Testis (tissue), 2 donors: ENCODE measurements at regions not wholly inside any gene's neighbourhood (a gene's known extent, or its start where the extent isn't known, plus 50 kb on each side); places are given as distances from the start of the nearest gene placed in this dataset.
"Not testable (repeated sequence)": the region's sequence is repeated elsewhere in the genome, so short reads cannot be mapped to it uniquely, and the experiment has no call there.

Source experiments
- DNase-seq: peaks from one replicate; pipeline ENCODE4 v3.0.0-alpha.2; 2019
- H3K27ac ChIP-seq, 2 donors: fragments of 200-600 bp; sonication (generic); one replicate each; pipeline ENCODE4 v1.5.1; 2019
- H3K27me3 ChIP-seq: fragments of 200-600 bp; sonication (generic); one replicate; pipeline ENCODE4 v1.5.1; 2019
- H3K36me3 ChIP-seq: fragments of 200-600 bp; sonication (generic); one replicate; pipeline ENCODE4 v1.5.1; 2017; ENCODE audit warnings: low read depth; ENCODE audit errors: missing control alignments
- H3K4me1 ChIP-seq: fragments of 200-600 bp; sonication (generic); one replicate; pipeline ENCODE4 v1.5.1; 2019
- H3K4me3 ChIP-seq, 2 donors: fragments of 200-600 bp; sonication (generic); one replicate each; pipeline ENCODE4 v1.5.1; 2017 to 2019
- H3K9me3 ChIP-seq: fragments of 200-600 bp; sonication (generic); one replicate; pipeline ENCODE4 v1.5.1; 2017
- CTCF ChIP-seq, 3 experiments: fragments of 450-650 bp in 2 of 3; fragments of 200-600 bp in 1 of 3; sonication (generic) in 1 of 3; IDR thresholded peaks; one replicate each; pipeline ENCODE4 v1.5.1; 2016 to 2019; ENCODE audit warnings: antibody characterized with exemption in 3 of 3, mild to moderate bottlenecking in 2 of 3, moderate library complexity in 1 of 3
- POLR2A ChIP-seq: fragments of 450-650 bp; IDR thresholded peaks from one replicate; pipeline ENCODE4 v1.6.1; 2017; ENCODE audit warnings: antibody characterized with exemption, mild to moderate bottlenecking, moderate library complexity
- WGBS, 2 donors: methylation state at CpG; one replicate each; pipeline ENCODE4 v1.1.5; 2018; 5-methylcytosine and 5-hydroxymethylcytosine counted together
- intact Hi-C: fragments of 100-400 bp; cut with DNase I; formaldehyde crosslinking; loops from one replicate; pipeline ENCODE4 v1.15.1; 2023; ENCODE audit warnings: low total_unique reads

DNA sequence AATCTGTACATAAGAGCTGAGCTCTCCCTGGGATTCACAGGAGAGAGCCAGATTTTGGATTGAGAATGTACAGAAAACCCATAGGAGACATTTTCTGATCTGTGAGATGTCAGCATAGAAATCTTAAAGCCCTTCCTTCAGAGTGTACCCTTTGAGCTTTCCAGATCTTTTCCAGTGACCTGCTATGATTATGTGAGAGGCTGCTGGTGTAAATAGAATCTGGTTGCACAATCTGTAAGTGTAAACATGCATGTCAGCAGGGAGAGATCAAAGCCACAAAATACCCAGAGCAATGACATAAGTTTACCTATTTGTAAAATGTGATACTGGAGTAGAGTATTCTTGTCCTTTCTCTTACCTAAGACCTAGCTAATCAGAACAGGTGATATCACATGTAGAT is 471.9 kb downstream of the FOXD4L5 start:
- H3K27ac ChIP-seq, H3K4me1 ChIP-seq, DNase-seq, H3K9me3 ChIP-seq, H3K36me3 ChIP-seq, intact Hi-C loops, H3K4me3 ChIP-seq, H3K27me3 ChIP-seq: not testable (repeated sequence)

DNA sequence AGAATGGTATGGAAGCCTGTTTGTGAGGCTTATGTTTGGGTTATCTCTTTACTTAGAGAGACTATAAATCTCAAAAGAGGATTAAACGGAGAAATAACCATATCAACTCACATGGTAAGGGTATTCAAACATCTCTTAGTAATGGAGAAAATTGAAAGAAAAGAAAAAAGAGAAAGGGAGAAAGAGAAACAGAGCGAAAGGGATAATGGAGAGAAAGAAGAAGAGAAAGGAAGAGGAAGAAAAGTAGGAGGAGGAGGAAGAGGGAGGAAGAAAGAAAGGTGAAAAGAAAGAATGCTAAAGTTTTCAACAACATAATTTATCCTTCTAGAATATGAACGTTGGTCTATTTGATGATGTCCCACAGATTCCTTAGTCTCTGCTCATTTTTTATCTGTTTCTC is 506.3 kb downstream of the FOXD4L5 start:
- H3K36me3 ChIP-seq, H3K4me3 ChIP-seq, H3K4me1 ChIP-seq, H3K9me3 ChIP-seq, intact Hi-C loops, DNase-seq, H3K27me3 ChIP-seq, H3K27ac ChIP-seq: not testable (repeated sequence)
- WGBS, 2 donors: 66 to 67% methylated on average over 2 of the region's 3 CpGs

DNA sequence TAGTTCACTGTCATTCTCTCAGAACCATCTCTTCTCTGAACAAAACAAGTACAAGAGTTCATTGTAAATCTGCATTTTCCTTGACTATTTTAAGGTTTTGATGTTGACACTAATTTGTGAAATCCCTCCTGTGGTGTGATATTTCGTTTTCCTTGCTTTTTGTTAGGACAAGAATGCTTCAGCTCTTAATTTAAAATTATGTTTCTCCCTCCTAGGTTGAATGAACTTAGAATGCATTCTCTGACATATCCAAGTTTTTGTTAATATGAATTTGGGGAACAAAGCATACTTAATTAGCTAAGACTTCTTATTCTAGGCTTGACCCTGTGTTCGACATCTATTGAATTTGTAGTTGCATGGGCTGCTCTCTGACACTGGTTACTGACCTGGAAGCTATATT is 508.7 kb downstream of the FOXD4L5 start:
- H3K27ac ChIP-seq, DNase-seq, H3K9me3 ChIP-seq, H3K36me3 ChIP-seq, H3K4me3 ChIP-seq, H3K27me3 ChIP-seq, H3K4me1 ChIP-seq, intact Hi-C loops: not testable (repeated sequence)
- WGBS, 2 donors: 58 to 75% methylated on average over 1 to 2 of the region's 2 CpGs

- H3K4me1 ChIP-seq, H3K9me3 ChIP-seq, intact Hi-C loops, H3K27ac ChIP-seq, H3K27me3 ChIP-seq, DNase-seq, H3K36me3 ChIP-seq: not testable (repeated sequence)
- WGBS, 2 donors: 12 to 14% methylated on average over 35 to 47 of the region's 72 CpGs
- H3K4me3 ChIP-seq: peak overlapping the region in 1 of 2 donors; percentile 31
Observed at GRCh38 chr9:64774813-64775793, 509.9 kb downstream of the FOXD4L5 start.

DNA sequence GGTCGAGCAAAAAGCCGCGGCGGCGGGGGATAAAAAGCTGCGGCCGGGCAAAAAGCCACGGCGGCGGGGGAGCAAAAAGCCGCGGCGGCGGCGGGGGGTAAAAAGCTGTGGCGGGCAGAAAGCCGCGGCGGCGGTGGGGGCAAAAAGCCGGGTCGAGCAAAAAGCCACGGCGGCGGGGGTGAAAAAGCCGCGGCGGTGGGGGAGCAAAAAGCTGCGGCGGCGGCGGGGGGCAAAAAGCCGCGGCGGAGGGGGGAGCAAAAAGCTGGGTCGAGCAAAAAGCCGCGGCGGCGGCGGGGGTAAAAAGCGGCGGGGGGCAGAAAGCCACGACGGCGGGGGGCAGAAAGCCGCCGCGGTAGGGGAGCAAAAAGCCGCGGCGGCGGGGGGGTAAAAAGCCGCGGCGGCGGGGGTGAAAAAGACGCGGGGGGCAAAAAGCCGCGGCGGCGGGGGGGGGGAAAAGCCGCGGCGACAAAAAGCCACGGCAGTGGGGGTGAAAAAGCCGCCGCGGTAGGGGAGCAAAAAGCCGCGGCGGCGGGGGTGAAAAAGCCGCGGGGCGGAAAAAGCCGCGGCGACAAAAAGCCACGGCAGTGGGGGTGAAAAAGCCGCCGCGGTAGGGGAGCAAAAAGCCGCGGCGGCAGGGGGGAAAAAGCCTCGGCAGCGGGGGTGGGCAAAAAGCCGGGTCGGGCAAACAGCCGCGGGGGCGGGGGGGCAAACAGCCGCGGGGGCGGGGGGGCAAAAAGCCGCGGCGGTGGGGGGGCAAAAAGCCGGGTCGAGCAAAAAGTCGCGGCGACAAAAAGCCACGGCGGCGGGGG is 510.8 kb downstream of the FOXD4L5 start:
- H3K4me3 ChIP-seq: peak overlapping the region; percentile 23 to 31
- DNase-seq, H3K4me1 ChIP-seq, H3K36me3 ChIP-seq, H3K27ac ChIP-seq, H3K9me3 ChIP-seq, intact Hi-C loops, H3K27me3 ChIP-seq: not testable (repeated sequence)
- 1 to 2% methylated on average over 9 to 12 of the region's 108 CpGs for WGBS, 2 donors

DNA sequence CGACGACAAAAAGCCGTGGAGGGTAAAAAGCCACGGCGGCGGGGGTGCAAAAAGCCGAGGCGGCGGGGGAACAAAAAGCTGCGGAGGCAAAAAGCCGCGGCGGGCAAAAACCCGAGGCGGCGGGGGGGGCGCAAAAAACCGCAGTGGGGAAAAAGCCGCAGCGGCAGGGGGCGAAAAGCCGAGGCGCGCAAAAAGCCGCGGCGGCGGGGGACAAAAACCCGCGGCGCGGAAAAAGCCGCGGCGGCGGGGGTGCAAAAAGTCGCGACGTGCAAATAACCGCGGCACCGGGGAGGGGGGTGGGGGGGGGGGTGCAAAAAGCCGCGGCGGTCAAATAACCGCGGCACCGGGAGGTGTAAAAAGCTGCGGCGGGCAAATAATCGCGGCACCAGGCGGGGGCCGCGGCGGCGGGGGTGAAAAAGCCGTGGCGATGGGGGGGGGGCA is 511.5 kb downstream of the FOXD4L5 start:
- WGBS, 2 donors: 1 to 3% methylated on average over 23 to 43 of the region's 59 CpGs
- Histone ChIP-seq H3K36me3 (no peaks in the 10 kb centered on the region), H3K9me3 (no peaks in the 10 kb centered on the region), H3K27ac (no peak overlapping the region), H3K27me3 (no peaks in the 10 kb centered on the region), H3K4me3 (peak overlapping the region; percentile 23 to 31), H3K4me1 (no peaks in the 10 kb centered on the region)
- TF ChIP-seq CTCF (IDR thresholded peaks at IDR 0.05) (no peak), POLR2A (no peak)
- DNase-seq: no peak
- intact Hi-C loops: no loop called here

GRCh38 chr9:64772751-64773331 is 512.2 kb downstream of the FOXD4L5 start:
- H3K4me1 ChIP-seq, DNase-seq, H3K27me3 ChIP-seq, intact Hi-C loops, H3K27ac ChIP-seq, H3K36me3 ChIP-seq, H3K9me3 ChIP-seq: not testable (repeated sequence)
- 4% methylated on average over 40 of the region's 67 CpGs; no CpG with 5 or more reads in 1 of the 2 donors for WGBS, 2 donors
- H3K4me3 ChIP-seq: peak overlapping the region in 1 of 2 donors; percentile 34

DNA sequence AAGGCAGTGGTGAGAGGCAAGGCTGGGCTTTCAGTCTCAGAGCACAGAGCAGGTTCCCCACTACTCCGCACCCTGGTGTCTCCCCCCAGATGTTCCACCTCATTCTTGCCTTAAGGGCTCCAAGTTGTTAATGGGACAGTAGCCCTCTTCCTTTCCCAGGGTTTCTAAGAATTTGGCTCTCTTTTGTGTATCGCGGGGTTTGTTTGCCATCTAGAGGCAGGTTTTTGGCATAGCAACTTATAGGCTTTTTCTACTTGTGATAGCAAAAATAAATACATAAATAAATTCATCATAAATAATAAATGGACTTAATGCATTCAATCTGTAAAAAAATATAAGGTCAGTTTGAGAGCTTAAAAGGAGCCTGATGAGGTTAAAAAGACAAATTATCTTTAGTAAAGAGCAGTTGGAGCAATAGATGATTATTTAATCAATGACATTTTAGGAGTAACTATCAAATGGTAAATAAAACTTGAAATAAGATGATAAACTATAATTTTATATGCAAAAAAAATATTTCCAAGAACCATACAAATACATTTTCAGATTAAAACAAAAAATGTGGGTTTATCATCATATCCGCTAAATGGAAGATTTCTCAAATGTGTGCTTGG is 512.8 kb downstream of the FOXD4L5 start:
- H3K27ac ChIP-seq, intact Hi-C loops: not testable (repeated sequence)
- 0% methylated on average over 1 of the region's 4 CpGs for WGBS, 2 donors

More for the DNA sequence above, 512.8 kb downstream of the FOXD4L5 start:
- not testable (repeated sequence) for H3K9me3 ChIP-seq, H3K4me3 ChIP-seq, H3K4me1 ChIP-seq, H3K36me3 ChIP-seq, H3K27me3 ChIP-seq, DNase-seq
